Testis (tissue), 2 donors: ENCODE measurements at regions not wholly inside any gene's neighbourhood (a gene's known extent, or its start where the extent isn't known, plus 50 kb on each side); places are given as distances from the start of the nearest gene placed in this dataset.
A peak's percentile ranks its signal among the peaks of the same experiment; 100 is the strongest.

Source experiments
- DNase-seq: peaks from one replicate; pipeline ENCODE4 v3.0.0-alpha.2; 2019
- H3K27ac ChIP-seq, 2 donors: fragments of 200-600 bp; sonication (generic); one replicate each; pipeline ENCODE4 v1.5.1; 2019
- H3K27me3 ChIP-seq: fragments of 200-600 bp; sonication (generic); one replicate; pipeline ENCODE4 v1.5.1; 2019
- H3K36me3 ChIP-seq: fragments of 200-600 bp; sonication (generic); one replicate; pipeline ENCODE4 v1.5.1; 2017; ENCODE audit warnings: low read depth; ENCODE audit errors: missing control alignments
- H3K4me1 ChIP-seq: fragments of 200-600 bp; sonication (generic); one replicate; pipeline ENCODE4 v1.5.1; 2019
- H3K4me3 ChIP-seq, 2 donors: fragments of 200-600 bp; sonication (generic); one replicate each; pipeline ENCODE4 v1.5.1; 2017 to 2019
- H3K9me3 ChIP-seq: fragments of 200-600 bp; sonication (generic); one replicate; pipeline ENCODE4 v1.5.1; 2017
- CTCF ChIP-seq, 3 experiments: fragments of 450-650 bp in 2 of 3; fragments of 200-600 bp in 1 of 3; sonication (generic) in 1 of 3; IDR thresholded peaks; one replicate each; pipeline ENCODE4 v1.5.1; 2016 to 2019; ENCODE audit warnings: antibody characterized with exemption in 3 of 3, mild to moderate bottlenecking in 2 of 3, moderate library complexity in 1 of 3
- POLR2A ChIP-seq: fragments of 450-650 bp; IDR thresholded peaks from one replicate; pipeline ENCODE4 v1.6.1; 2017; ENCODE audit warnings: antibody characterized with exemption, mild to moderate bottlenecking, moderate library complexity
- WGBS, 2 donors: methylation state at CpG; one replicate each; pipeline ENCODE4 v1.1.5; 2018; 5-methylcytosine and 5-hydroxymethylcytosine counted together
- intact Hi-C: fragments of 100-400 bp; cut with DNase I; formaldehyde crosslinking; loops from one replicate; pipeline ENCODE4 v1.15.1; 2023; ENCODE audit warnings: low total_unique reads

DNA sequence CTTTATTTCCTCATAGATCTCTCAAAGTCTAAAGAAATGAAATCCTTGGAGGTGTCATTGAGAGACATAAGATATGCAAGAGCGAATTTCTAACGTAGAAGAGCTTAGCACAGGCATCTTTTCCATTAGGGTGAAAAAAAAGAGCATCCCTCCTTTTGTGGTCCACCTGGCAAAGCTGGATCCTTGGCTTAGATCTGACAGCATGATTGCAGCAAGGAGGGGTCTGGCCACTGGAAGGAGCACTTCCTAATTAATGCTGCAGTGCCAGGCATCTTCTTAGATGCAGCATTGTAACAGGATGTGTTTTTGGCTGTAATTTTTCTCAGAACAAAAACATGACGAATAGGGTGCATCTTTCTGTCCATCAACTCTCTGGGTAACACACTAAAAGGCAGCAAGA is 60.1 kb upstream of the TFAP2D start:
- WGBS, 2 donors: 74 to 81% methylated on average over 3 of the region's 3 CpGs
- no peaks in the 10 kb centered on the region for H3K9me3 ChIP-seq
- H3K27ac ChIP-seq: no peak overlapping the region
- intact Hi-C loops: no loop called here
- H3K4me1 ChIP-seq: no peaks in the 10 kb centered on the region
- DNase-seq: no peak
- H3K36me3 ChIP-seq: no peaks in the 10 kb centered on the region
- no peaks in the 10 kb centered on the region for H3K27me3 ChIP-seq
- no peak overlapping the region for H3K4me3 ChIP-seq
- TF ChIP-seq CTCF (IDR thresholded peaks at IDR 0.05) (no peak), POLR2A (no peak)

GRCh38 chr6:50654155-50654554 is 59.2 kb upstream of the TFAP2D start:
- no peaks in the 10 kb centered on the region for H3K36me3 ChIP-seq
- intact Hi-C loops: no loop called here
- no peak for DNase-seq
- H3K4me3 ChIP-seq: no peak overlapping the region
- no peak overlapping the region for H3K27ac ChIP-seq
- H3K9me3 ChIP-seq: no peaks in the 10 kb centered on the region
- 91 to 94% methylated on average over 2 of the region's 2 CpGs for WGBS, 2 donors
- H3K27me3 ChIP-seq: no peaks in the 10 kb centered on the region
- no peaks in the 10 kb centered on the region for H3K4me1 ChIP-seq
- no peak for TF ChIP-seq POLR2A
- TF ChIP-seq CTCF (IDR thresholded peaks at IDR 0.05): no peak

GRCh38 chr6:50655848-50656453 is 57.4 kb upstream of the TFAP2D start:
- no peaks in the 10 kb centered on the region for H3K9me3 ChIP-seq
- H3K27ac ChIP-seq: no peak overlapping the region
- DNase-seq: peak; percentile 21
- H3K4me1 ChIP-seq: no peaks in the 10 kb centered on the region
- no peaks in the 10 kb centered on the region for H3K27me3 ChIP-seq
- TF ChIP-seq CTCF (IDR thresholded peaks at IDR 0.05): peak; percentile 39 to 67 (median 40)
- no peak for TF ChIP-seq POLR2A
- WGBS, 2 donors: 59 to 62% methylated on average over 4 of the region's 4 CpGs
- no peak overlapping the region for H3K4me3 ChIP-seq
- no peaks in the 10 kb centered on the region for H3K36me3 ChIP-seq
- intact Hi-C loops: no loop called here

DNA sequence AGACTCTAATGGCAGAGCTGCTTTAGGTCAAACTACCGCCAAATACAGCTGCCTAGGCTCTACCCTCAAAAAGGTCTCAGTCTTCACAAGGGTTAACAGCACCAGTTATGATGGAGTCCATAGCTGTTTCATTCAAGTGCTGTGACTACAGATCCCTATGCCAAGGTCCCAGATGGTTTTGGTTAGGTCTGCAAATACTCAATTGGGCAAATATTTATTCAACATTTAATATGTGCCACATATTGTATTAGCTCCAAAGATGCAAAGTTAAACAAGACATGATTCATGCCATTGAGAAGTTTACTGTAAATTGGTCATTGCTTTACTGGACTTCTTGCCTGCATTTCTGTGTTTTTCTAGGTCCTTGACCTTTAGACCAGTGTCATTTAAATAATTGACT is 55.8 kb upstream of the TFAP2D start:
- H3K36me3 ChIP-seq: no peaks in the 10 kb centered on the region
- H3K4me1 ChIP-seq: no peaks in the 10 kb centered on the region
- TF ChIP-seq CTCF (IDR thresholded peaks at IDR 0.05): no peak
- no peak for TF ChIP-seq POLR2A
- WGBS, 2 donors: 80 to 94% methylated on average over 1 of the region's 1 CpG
- H3K27me3 ChIP-seq: no peaks in the 10 kb centered on the region
- no peak overlapping the region for H3K27ac ChIP-seq
- no peaks in the 10 kb centered on the region for H3K9me3 ChIP-seq
- no peak overlapping the region for H3K4me3 ChIP-seq
- DNase-seq: no peak
- intact Hi-C loops: no loop called here

DNA sequence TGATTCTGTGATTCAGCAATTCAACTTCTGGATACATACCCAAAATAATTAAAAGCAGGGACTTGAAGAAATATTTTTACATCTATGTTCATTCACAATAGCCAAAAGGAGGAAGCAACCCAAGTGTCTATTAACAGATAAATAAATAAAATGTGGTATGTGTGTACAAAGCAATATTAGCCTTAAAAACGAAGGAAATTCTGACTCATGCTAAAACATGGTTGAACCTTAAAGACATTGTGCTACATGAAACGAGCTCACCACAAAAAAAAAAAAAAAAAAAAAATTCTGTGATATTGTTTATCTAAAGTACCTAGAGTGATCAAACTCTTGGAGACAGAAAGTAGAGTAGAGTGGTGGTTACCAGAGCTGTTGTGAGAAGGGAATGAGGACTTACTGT is 54.8 kb upstream of the TFAP2D start:
- Histone ChIP-seq H3K4me1 (no peaks in the 10 kb centered on the region), H3K36me3 (no peaks in the 10 kb centered on the region), H3K27me3 (no peaks in the 10 kb centered on the region), H3K9me3 (no peaks in the 10 kb centered on the region), H3K4me3 (no peak overlapping the region), H3K27ac (no peak overlapping the region)
- no peak for TF ChIP-seq CTCF (IDR thresholded peaks at IDR 0.05)
- no peak for TF ChIP-seq POLR2A
- no peak for DNase-seq
- intact Hi-C loops: no loop called here
- WGBS, 2 donors: 68 to 84% methylated on average over 2 of the region's 2 CpGs
